ENCODE measurements at regions not wholly inside any gene's neighbourhood (a gene's known extent, or its start where the extent isn't known, plus 50 kb on each side); places are given as distances from the start of the nearest gene placed in this dataset.

GRCh38 chr20:58018590-58018989 is 209.9 kb downstream of the ANKRD60 start:
- in situ Hi-C loops (cut with HindIII; ENCODE audit: low pct_unique_long_range_greater_than_20kb, low sequenced_read_pairs), result no loop called here
- no peak for DNase-seq (ENCODE audit: low read depth, low spot score)

- in situ Hi-C loops (cut with HindIII; ENCODE audit: low pct_unique_long_range_greater_than_20kb, low sequenced_read_pairs), result no loop called here
- DNase-seq (ENCODE audit: low read depth, low spot score), result no peak
These were observed 210.4 kb downstream of the ANKRD60 start for GRCh38 chr20:58017970-58018530.

- peak; percentile 96 for DNase-seq (ENCODE audit: low read depth, low spot score)
- in situ Hi-C loops (cut with HindIII; ENCODE audit: low pct_unique_long_range_greater_than_20kb, low sequenced_read_pairs), result no loop called here
These were observed 211.1 kb downstream of the ANKRD60 start for GRCh38 chr20:58017231-58017969.

GRCh38 chr20:58016779-58017178 is 211.7 kb downstream of the ANKRD60 start:
- DNase-seq (ENCODE audit: low read depth, low spot score), result peak; percentile 26
- in situ Hi-C loops (cut with HindIII; ENCODE audit: low pct_unique_long_range_greater_than_20kb, low sequenced_read_pairs), result no loop called here

GRCh38 chr20:58014628-58015315 is 213.7 kb downstream of the ANKRD60 start:
- DNase-seq (ENCODE audit: low read depth, low spot score), result peak; percentile 69
- in situ Hi-C loops (cut with HindIII; ENCODE audit: low pct_unique_long_range_greater_than_20kb, low sequenced_read_pairs), result no loop called here

GRCh38 chr20:58012731-58013510 is 215.5 kb downstream of the ANKRD60 start:
- in situ Hi-C loops (cut with HindIII; ENCODE audit: low pct_unique_long_range_greater_than_20kb, low sequenced_read_pairs), result no loop called here

GRCh38 chr20:58011947-58012610 is 216.4 kb downstream of the ANKRD60 start:
- in situ Hi-C loops (cut with HindIII; ENCODE audit: low pct_unique_long_range_greater_than_20kb, low sequenced_read_pairs), result no loop called here

More at GRCh38 chr20:58012731-58013510, 215.5 kb downstream of the ANKRD60 start:
- DNase-seq (ENCODE audit: low read depth, low spot score), result no peak

GRCh38 chr20:58011106-58011946 is 217.1 kb downstream of the ANKRD60 start:
- in situ Hi-C loops (cut with HindIII; ENCODE audit: low pct_unique_long_range_greater_than_20kb, low sequenced_read_pairs), result no loop called here
- DNase-seq (ENCODE audit: low read depth, low spot score), result no peak

More at GRCh38 chr20:58011947-58012610, 216.4 kb downstream of the ANKRD60 start:
- DNase-seq (ENCODE audit: low read depth, low spot score), result no peak

GRCh38 chr20:58010666-58011065 is 217.8 kb downstream of the ANKRD60 start:
- no peak for DNase-seq (ENCODE audit: low read depth, low spot score)
- in situ Hi-C loops (cut with HindIII; ENCODE audit: low pct_unique_long_range_greater_than_20kb, low sequenced_read_pairs), result no loop called here

- no peak for DNase-seq (ENCODE audit: low read depth, low spot score)
- in situ Hi-C loops (cut with HindIII; ENCODE audit: low pct_unique_long_range_greater_than_20kb, low sequenced_read_pairs), result no loop called here
These were observed 218.3 kb downstream of the ANKRD60 start for GRCh38 chr20:58010186-58010585.

GRCh38 chr20:58008866-58009265 is 219.6 kb downstream of the ANKRD60 start:
- DNase-seq (ENCODE audit: low read depth, low spot score), result no peak
- in situ Hi-C loops (cut with HindIII; ENCODE audit: low pct_unique_long_range_greater_than_20kb, low sequenced_read_pairs), result no loop called here

- in situ Hi-C loops (cut with HindIII; ENCODE audit: low pct_unique_long_range_greater_than_20kb, low sequenced_read_pairs), result no loop called here
- no peak for DNase-seq (ENCODE audit: low read depth, low spot score)
These were observed 220.0 kb downstream of the ANKRD60 start for GRCh38 chr20:58008413-58008812.

- in situ Hi-C loops (cut with HindIII; ENCODE audit: low pct_unique_long_range_greater_than_20kb, low sequenced_read_pairs), result no loop called here
- no peak for DNase-seq (ENCODE audit: low read depth, low spot score)
These were observed 220.5 kb downstream of the ANKRD60 start for GRCh38 chr20:58007947-58008346.

- in situ Hi-C loops (cut with HindIII; ENCODE audit: low pct_unique_long_range_greater_than_20kb, low sequenced_read_pairs), result no loop called here
- DNase-seq (ENCODE audit: low read depth, low spot score), result no peak
These were observed 221.8 kb downstream of the ANKRD60 start for GRCh38 chr20:58006346-58007316.

GRCh38 chr20:58005581-58006345 is 222.7 kb downstream of the ANKRD60 start:
- in situ Hi-C loops (cut with HindIII; ENCODE audit: low pct_unique_long_range_greater_than_20kb, low sequenced_read_pairs), result no loop called here
- DNase-seq (ENCODE audit: low read depth, low spot score), result no peak
